HepG2 (cell line): ENCODE measurements at regions not wholly inside any gene's neighbourhood (a gene's known extent, or its start where the extent isn't known, plus 50 kb on each side); places are given as distances from the start of the nearest gene placed in this dataset.
A peak's percentile ranks its signal among the peaks of the same experiment; 100 is the strongest.

Source experiments
- AFF4 ChIP-seq: sonication (generic); formaldehyde crosslinking; IDR thresholded peaks from 2 replicates; pipeline ENCODE4 v1.4.0; 2020; ENCODE audit warnings: missing genetic modification reagents
- AGO1 ChIP-seq: fragments of 200-400 bp; formaldehyde crosslinking; IDR thresholded peaks from 2 replicates; pipeline ENCODE4 v1.6.1; 2017; ENCODE audit warnings: mild to moderate bottlenecking, low read depth, low read length, moderate library complexity; ENCODE audit not compliant: poor library complexity, severe bottlenecking
- ASH2L ChIP-seq: fragments of 300-600, 200-600 bp; sonication (generic); IDR thresholded peaks from 2 replicates; pipeline ENCODE4 v1.7.0; 2017; ENCODE audit warnings: low read depth, mild to moderate bottlenecking, moderate library complexity, mixed read lengths, low read length; ENCODE audit not compliant: insufficient read length
- CEBPB ChIP-seq: IDR thresholded peaks from 2 replicates; pipeline ENCODE4 v1.6.1; 2011; ENCODE audit warnings: low read depth, low read length, improper control_type of control experiment, borderline replicate concordance
- CHD4 ChIP-seq: fragments of 200-600 bp; sonication (generic); IDR thresholded peaks from 2 replicates; pipeline ENCODE4 v1.7.0; 2017; ENCODE audit warnings: mild to moderate bottlenecking, low read length, borderline replicate concordance
- HIVEP1 ChIP-seq: sonication (generic); formaldehyde crosslinking; IDR thresholded peaks from 2 replicates; pipeline ENCODE4 v1.4.0; 2020; ENCODE audit warnings: mild to moderate bottlenecking, missing genetic modification reagents
- KLF12 ChIP-seq: sonication (generic); formaldehyde crosslinking; IDR thresholded peaks from 2 replicates; pipeline ENCODE4 v1.4.0; 2020; ENCODE audit warnings: missing genetic modification reagents, borderline replicate concordance
- MTA3 ChIP-seq: sonication (generic); formaldehyde crosslinking; IDR thresholded peaks from 2 replicates; pipeline ENCODE4 v1.4.0; 2020; ENCODE audit warnings: missing genetic modification reagents
- NFYC ChIP-seq: IDR thresholded peaks from 2 replicates; pipeline ENCODE4 v1.6.1; 2016; ENCODE audit warnings: missing genetic modification reagents, missing compliant biosample characterization
- PLRG1 ChIP-seq: fragments of 450-650 bp; conservative IDR thresholded peaks from 2 replicates; pipeline ENCODE4 v1.6.1; 2016
- PRPF4 ChIP-seq: fragments of 200-400 bp; formaldehyde crosslinking; IDR thresholded peaks from 2 replicates; pipeline ENCODE4 v1.6.1; 2016; ENCODE audit warnings: low read length, low read depth; ENCODE audit not compliant: poor library complexity, severe bottlenecking
- SAP130 ChIP-seq: IDR thresholded peaks from 2 replicates; pipeline ENCODE4 v1.6.1; 2016; ENCODE audit warnings: low read depth
- SIN3A ChIP-seq: IDR thresholded peaks from 2 replicates; pipeline ENCODE4 v1.6.1; 2011; ENCODE audit warnings: low read depth, mild to moderate bottlenecking, control low read depth, low read length, borderline replicate concordance
- TBX2 ChIP-seq: sonication (generic); formaldehyde crosslinking; IDR thresholded peaks from 2 replicates; pipeline ENCODE4 v1.5.0; 2020; ENCODE audit warnings: missing genetic modification reagents, mild to moderate bottlenecking, borderline replicate concordance
- THAP11 ChIP-seq: IDR thresholded peaks from 2 replicates; pipeline ENCODE4 v1.6.1; 2016; ENCODE audit warnings: missing biosample characterization, missing genetic modification reagents
- ZC3H4 ChIP-seq: sonication (generic); formaldehyde crosslinking; IDR thresholded peaks from 2 replicates; pipeline ENCODE4 v1.4.0; 2020; ENCODE audit warnings: missing genetic modification reagents, borderline replicate concordance
- ZFP36L2 ChIP-seq: sonication (generic); formaldehyde crosslinking; IDR thresholded peaks from 2 replicates; pipeline ENCODE4 v1.4.0; 2020; ENCODE audit warnings: missing genetic modification reagents
- ZFY ChIP-seq: sonication (generic); formaldehyde crosslinking; IDR thresholded peaks from 2 replicates; pipeline ENCODE4 v1.4.0; 2020; ENCODE audit warnings: missing genetic modification reagents
- ZKSCAN8 ChIP-seq: IDR thresholded peaks from 2 replicates; pipeline ENCODE4 v1.6.1; 2016; ENCODE audit warnings: borderline replicate concordance, missing genetic modification reagents, missing compliant biosample characterization
- ZNF274 ChIP-seq: sonication (generic); formaldehyde crosslinking; IDR thresholded peaks from 2 replicates; pipeline ENCODE4 v1.5.1; 2020; ENCODE audit warnings: mild to moderate bottlenecking, missing genetic modification reagents
- ZNF34 ChIP-seq: sonication (generic); formaldehyde crosslinking; IDR thresholded peaks from 2 replicates; pipeline ENCODE4 v1.4.0; 2020; ENCODE audit warnings: mild to moderate bottlenecking, missing genetic modification reagents, borderline replicate concordance
- ZNF382 ChIP-seq: sonication (generic); formaldehyde crosslinking; IDR thresholded peaks from 2 replicates; pipeline ENCODE4 v1.5.0; 2020; ENCODE audit warnings: missing genetic modification reagents, mild to moderate bottlenecking, borderline replicate concordance
- ZNF7 ChIP-seq: IDR thresholded peaks from 2 replicates; pipeline ENCODE4 v1.6.1; 2016; ENCODE audit warnings: missing biosample characterization, missing genetic modification reagents
- TF ChIP-seq, protein P1 (sequence below): IDR thresholded peaks from 2 replicates; pipeline ENCODE4 v1.6.1; 2016; ENCODE audit warnings: missing genetic modification reagents, missing compliant biosample characterization
- TF ChIP-seq, protein P2 (sequence below), 2 experiments: fragments of 450-650 bp in 1 of 2; sonication (generic) in 1 of 2; formaldehyde crosslinking; IDR thresholded peaks; 2 replicates each; pipeline versions ENCODE4 v1.5.0 to v1.8.0; 2020 to 2022; ENCODE audit warnings: mild to moderate bottlenecking in 1 of 2, missing genetic modification reagents in 1 of 2
- TF ChIP-seq, protein P3 (sequence below): IDR thresholded peaks from 2 replicates; pipeline ENCODE4 v1.6.1; 2018; ENCODE audit warnings: missing genetic modification reagents, mild to moderate bottlenecking, missing compliant biosample characterization

DNA sequence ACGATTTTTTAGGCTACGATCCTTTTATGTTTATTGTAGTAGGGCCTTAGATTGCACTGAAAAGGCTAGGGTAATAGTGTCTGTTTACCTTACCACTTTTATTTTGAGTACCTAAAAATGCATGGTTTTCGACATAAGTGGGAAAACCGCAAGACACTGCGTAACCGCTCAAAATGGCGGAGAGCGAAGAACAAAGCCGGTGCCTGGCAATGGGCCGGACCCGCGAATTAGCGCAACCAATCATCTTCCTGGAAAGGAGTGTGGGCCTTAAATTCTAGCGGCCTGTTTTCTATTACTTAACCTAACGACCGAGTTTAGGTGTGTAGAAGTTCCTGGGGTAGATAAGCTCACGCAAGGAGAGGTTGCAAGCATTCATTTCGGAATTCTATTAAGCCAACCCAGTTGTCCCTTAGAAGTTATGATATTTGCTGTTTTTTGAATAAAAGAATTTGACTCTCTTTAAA is 118.0 kb downstream of the HFE start (continued):
- TF ChIP-seq SIN3A (0 out of 2 replicates have a peak, but pooled peaks have one; percentile 22), ZNF274 (CRISPR knock-in tag) (0 out of 2 replicates have a peak, but pooled peaks have one; percentile 4), SAP130 (CRISPR knock-in tag) (peak; percentile 61; the same call in 1 of the 2 replicates), CHD4 (no peak), AFF4 (CRISPR knock-in tag) (peak; percentile 9), PLRG1 (no peak), AGO1 (no peak), HIVEP1 (CRISPR knock-in tag) (no peak), ZKSCAN8 (peak; percentile 53; the same call in 1 of the 2 replicates), KLF12 (CRISPR knock-in tag) (no peak), ZNF34 (CRISPR knock-in tag) (no peak), CEBPB (peak; percentile 53; the same call in 1 of the 2 replicates), ZC3H4 (peak; percentile 82; the same call in 1 of the 2 replicates), TBX2 (CRISPR knock-in tag) (0 out of 2 replicates have a peak, but pooled peaks have one; percentile 8), MTA3 (CRISPR knock-in tag) (no peak), THAP11 (CRISPR knock-in tag) (peak; percentile 27; the same call in 1 of the 2 replicates), ZFP36L2 (no peak), ZNF382 (CRISPR knock-in tag) (no peak), ZFY (no peak; the same call in 1 of the 2 replicates), NFYC (CRISPR knock-in tag) (peak; percentile 74), ZNF7 (CRISPR knock-in tag) (no peak), PRPF4 (no peak), ASH2L (peak; percentile 26)
- TF ChIP-seq, protein P1, sequence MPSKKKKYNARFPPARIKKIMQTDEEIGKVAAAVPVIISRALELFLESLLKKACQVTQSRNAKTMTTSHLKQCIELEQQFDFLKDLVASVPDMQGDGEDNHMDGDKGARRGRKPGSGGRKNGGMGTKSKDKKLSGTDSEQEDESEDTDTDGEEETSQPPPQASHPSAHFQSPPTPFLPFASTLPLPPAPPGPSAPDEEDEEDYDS (CRISPR knock-in tag), result peak; percentile 25; the same call in 1 of the 2 replicates
- TF ChIP-seq, protein P2, sequence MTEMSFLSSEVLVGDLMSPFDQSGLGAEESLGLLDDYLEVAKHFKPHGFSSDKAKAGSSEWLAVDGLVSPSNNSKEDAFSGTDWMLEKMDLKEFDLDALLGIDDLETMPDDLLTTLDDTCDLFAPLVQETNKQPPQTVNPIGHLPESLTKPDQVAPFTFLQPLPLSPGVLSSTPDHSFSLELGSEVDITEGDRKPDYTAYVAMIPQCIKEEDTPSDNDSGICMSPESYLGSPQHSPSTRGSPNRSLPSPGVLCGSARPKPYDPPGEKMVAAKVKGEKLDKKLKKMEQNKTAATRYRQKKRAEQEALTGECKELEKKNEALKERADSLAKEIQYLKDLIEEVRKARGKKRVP (CRISPR knock-in tag; IDR thresholded peaks at IDR 0.05), result no peak
- TF ChIP-seq, protein P3, sequence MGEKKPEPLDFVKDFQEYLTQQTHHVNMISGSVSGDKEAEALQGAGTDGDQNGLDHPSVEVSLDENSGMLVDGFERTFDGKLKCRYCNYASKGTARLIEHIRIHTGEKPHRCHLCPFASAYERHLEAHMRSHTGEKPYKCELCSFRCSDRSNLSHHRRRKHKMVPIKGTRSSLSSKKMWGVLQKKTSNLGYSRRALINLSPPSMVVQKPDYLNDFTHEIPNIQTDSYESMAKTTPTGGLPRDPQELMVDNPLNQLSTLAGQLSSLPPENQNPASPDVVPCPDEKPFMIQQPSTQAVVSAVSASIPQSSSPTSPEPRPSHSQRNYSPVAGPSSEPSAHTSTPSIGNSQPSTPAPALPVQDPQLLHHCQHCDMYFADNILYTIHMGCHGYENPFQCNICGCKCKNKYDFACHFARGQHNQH, result 0 out of 2 replicates have a peak, but pooled peaks have one; percentile 20
